GM08714 (cell line): ENCODE measurements at regions not wholly inside any gene's neighbourhood (a gene's known extent, or its start where the extent isn't known, plus 50 kb on each side); places are given as distances from the start of the nearest gene placed in this dataset.
"Not testable (repeated sequence)": the region's sequence is repeated elsewhere in the genome, so short reads cannot be mapped to it uniquely, and the experiment has no call there.

ENCODE experiments used
- H3K4me3 ChIP-seq: fragments of 200-500 bp; sonication (Bioruptor generic); 2 replicates; pipeline ENCODE4 v1.5.1; 2014; ENCODE audit warnings: mild to moderate bottlenecking, low read length, inconsistent platforms
- ZNF274 ChIP-seq: IDR thresholded peaks from 2 replicates; pipeline ENCODE4 v1.6.1; 2012; ENCODE audit warnings: mild to moderate bottlenecking, low read depth, low read length

DNA sequence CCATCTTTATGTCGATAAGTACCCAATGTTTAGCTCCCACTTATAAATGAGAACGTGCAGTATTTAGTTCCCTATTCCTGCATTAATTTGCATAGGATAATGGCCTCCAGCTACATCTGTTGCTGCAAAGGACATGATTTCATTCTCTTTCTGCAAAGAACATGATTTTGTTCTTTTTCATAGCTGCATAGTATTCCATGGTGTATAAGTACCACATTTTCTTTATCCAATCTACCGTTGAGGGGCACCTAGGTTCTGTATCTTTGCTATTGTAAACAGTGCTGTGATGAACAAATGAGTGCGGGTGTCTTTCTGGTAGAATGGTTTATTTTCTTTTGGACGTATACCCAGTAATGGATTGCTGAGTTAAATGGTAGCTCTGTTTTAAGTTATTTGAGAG lies 63.0 kb downstream of the HLX start:
- no peak for TF ChIP-seq ZNF274
- H3K4me3 ChIP-seq: no peak overlapping the region

DNA sequence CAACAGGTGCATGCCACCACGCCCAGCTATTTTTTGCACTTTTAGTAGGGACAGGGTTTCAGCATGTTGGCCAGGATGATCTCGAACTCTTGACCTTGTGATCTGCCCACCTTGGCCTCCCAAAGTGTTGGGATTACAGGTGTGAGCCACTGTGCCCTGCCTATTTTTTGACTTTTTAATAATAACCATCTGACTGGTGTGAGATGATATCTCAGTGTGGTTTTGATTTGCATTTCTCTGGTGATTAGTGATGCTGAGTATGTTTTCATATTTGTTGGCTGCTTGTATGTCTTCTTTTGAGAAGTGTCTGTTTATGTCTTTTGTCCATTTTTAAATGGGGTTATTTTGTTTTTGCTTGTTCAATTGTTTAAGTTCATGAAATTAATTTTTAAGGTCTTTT lies 63.7 kb downstream of the HLX start:
- H3K4me3 ChIP-seq: not testable (repeated sequence)

DNA sequence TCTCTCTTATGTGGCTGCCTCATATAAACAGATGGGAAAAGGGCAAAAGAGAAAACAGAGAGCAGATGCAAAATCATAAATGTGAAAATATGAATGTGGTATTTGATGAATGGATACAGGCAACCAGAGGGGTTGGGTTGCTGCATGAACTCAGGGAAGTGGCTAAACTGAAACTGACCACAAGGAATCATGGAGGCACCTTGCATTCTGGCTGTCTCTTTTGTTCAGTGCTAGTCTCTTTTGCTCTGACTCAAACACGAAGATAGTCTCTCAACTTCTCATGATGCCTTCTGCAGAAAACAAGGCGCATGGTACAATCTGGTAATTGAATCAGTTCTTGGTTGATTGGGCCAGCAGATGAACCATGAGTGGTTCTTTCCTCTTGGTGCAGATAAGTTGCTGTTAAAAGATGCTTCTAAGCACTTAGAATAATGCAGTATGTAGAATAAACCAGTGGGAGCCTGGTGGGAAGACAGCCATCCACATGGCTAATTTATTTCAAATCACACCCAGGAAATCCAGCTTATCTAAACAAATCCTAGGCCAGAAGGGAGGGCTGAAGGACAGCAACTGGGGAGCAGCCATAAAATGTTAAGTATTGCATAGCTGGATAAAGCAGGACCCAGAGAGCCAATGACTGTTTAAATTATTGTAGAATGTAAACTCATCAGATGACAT lies 64.2 kb downstream of the HLX start:
- TF ChIP-seq ZNF274: no peak
- no peak overlapping the region for H3K4me3 ChIP-seq

DNA sequence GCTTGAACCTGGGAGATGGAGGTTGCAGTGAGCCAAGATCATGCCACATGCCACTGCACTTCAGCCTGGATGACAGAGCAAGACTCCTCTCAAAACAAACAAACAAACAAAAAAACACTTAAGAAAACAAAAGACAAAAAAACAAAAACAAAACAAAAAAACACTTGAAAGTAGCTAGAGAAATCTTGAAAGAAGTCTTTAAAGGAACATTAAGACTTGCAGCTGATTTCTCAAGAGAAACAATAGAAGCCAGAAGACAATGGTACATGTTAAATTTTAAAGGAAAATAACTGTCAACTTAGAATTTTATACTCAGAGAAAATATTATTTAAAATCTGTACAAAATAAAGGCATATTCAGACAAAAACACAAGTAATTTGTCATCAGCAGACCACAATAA lies 71.3 kb downstream of the HLX start:
- TF ChIP-seq ZNF274: no peak
- no peak overlapping the region for H3K4me3 ChIP-seq

DNA sequence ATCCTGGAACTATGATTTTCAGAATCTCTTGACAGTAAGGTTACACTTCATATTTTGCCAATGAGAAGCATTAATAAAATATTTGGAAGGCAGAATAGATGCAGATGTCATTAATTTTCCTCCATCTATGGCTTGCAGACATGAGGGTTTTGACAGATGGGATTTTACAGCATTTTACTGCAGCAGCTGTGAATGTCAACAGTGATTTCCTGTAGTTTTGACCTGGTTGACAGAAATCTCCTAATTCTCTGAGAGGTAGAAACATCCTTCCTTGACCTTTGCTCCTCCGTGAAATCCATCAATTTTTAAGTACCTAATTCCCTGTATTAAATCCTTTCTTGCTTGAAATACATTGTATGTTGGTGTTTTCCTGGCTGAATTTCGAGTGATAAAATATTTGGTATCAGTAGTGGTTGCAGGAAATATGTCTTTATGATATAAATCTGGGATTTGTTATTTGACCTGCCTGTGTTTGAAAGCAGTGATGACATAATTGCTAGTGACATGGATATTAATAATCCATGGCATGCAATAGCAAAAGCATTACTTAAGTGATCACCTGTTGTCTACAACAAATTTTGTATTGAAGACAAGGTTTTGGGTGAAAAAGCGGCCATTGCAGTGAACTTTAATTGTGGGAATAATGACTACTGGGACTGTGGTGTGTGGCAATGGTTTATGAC lies 73.9 kb downstream of the HLX start:
- TF ChIP-seq ZNF274: no peak

DNA sequence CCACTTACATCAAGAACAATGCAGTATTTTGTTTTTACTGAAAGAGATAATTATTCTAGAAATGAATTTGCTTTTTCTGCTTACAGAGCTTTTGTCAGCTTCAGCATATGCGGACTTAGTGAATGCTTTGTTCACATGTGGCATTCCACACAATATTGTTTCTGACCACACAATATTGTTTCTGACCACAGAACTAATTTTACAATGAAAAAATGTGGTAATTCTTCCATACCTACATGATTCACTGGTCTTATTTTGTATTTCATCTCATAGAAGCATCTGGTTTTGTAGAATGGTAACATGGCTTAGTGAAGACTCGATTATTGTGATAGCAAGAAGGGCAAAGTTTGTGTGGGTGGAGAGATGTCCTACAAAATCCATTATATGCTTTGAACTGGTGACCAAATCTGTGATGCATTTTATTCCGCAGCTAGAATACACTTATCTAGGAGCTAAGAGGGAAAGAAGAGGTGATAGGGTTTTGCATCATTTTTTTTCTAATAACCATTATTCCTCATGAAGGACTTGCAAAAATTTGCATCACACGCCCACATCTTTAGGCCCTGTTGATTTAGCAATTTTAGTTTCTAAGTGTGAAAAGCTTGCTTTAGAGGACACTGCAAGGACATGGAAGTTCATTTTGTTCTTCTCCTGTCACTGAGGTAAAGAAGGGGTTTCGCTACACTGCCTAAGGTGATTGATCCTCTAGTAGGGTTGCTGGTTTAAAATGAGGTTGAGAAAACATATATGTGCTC lies 75.3 kb downstream of the HLX start:
- no peak overlapping the region for H3K4me3 ChIP-seq
- no peak for TF ChIP-seq ZNF274

More for the DNA sequence above, 73.9 kb downstream of the HLX start:
- no peak overlapping the region for H3K4me3 ChIP-seq

DNA sequence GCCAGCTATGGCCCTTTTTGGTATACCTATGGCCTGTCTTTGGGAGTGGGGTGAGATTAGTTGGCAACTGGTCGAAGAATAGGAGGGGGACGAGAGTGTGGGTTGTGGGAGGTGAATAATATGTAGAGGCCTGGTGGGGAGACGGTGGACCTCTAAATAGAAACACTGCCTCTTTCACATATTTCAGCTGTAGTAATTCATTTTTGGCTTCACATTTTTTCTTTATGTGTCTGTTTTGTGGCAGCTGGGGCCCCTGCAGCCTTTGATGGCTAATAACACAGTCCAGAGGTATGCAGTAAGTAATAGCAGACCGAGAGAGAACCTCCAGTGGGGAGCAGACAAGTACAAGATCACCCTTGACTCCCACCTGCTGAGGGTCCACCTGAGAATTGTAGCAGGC lies 75.9 kb downstream of the HLX start:
- no peak for TF ChIP-seq ZNF274
- H3K4me3 ChIP-seq: no peak overlapping the region

DNA sequence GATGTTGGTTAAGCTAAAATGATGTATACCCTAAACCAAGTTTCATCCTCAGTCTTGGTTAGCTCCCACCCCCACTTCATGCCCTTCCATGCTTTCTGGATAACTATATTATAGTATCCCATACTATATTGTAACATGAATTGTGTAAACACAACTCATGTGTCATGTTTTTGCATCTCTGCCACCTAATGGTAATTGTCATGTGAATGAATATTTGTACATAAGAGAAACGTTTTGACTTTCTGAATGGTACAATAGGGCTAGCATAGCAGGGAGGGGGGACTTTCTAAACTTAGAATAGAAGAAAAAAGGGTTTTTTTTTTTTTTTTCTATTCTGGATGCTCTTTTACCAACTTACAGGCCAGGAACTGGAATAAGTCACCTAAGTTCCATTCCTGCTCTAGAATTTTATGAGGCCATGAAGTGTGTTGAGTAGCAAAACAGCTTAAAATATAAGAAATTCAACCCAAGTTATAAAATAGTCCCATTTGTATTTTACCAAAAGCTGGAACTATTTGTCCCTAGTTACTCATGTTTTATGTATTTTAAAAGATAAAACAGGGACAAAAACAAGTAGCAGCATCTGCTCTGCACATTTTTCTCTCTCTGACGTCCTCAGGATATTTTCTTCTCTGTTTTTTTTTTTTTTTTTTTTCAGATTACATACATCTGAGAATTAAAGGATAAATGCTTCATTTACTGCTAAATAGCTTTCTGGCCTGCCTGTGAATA lies 77.4 kb downstream of the HLX start:
- no peak overlapping the region for H3K4me3 ChIP-seq
- no peak for TF ChIP-seq ZNF274

DNA sequence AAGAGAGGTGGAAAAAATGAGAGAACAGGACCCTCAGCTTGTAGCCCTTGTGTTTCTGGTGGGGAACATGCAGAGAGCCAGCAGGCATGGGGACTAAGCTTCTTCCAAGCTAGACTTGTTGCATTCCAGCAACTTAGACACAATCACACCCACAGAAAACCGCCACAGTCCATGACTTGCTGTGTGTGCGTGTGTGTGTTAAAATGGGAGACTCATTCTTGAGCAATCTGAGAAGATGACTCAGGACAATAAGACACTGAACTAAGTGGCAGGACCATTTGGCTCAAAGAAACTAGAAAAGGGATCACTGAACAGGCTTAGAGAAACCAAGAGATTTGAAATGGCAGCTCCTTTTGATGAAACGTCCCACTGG lies 78.0 kb downstream of the HLX start:
- TF ChIP-seq ZNF274: no peak
- H3K4me3 ChIP-seq: no peak overlapping the region

DNA sequence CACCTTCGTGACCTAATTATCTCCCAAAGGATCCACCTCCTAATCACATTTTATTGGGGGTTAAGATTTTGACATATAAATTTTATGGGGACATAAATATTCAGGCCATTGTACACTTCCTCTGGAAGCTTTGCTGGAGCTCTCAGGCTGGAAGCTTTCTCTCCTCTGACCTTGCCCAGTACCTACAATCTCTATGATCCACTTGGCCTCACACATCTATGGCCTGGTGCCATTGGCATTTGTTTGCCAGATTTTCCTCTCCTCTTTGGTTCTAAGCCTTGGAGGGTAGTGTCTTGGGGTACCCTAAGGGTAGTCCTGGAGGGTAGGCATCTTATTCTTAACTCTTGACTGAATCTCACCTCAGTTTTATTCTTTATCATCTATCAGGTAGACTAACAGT lies 79.0 kb downstream of the HLX start:
- TF ChIP-seq ZNF274: no peak
- H3K4me3 ChIP-seq: no peak overlapping the region

DNA sequence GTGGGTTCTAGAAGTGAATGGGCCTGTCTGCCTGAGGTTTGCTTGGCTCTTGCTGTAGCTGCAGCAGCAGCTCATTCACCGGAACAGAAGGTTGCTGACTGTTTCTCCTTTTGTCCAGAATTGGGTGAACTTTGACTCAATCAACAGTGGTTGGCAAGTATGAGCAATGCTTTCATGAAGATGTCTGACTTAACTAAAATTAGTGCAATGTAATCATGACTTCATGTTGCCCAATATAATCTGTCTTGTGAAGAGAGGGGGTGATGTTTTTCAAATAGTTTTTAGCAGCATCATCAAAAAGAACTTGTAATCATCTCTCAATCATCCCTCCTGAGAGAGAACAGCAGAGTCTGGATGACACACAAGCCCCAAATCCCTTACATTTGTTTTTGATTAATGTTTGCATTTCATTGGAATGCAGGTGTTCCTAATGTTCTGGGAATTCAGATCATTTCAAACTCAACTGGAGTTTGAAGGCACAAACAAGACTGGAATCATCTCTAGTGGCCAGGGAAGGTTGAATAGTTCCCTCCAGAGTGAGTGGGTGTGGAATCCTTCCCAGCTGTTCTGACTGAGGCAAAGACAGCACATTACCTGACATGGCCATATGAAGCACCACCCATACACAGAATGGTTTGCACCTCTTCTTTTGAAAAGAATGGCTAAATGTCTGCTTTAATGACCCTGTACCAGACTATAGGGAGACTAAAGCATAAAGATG lies 82.9 kb downstream of the HLX start:
- H3K4me3 ChIP-seq: no peak overlapping the region
- TF ChIP-seq ZNF274: no peak

DNA sequence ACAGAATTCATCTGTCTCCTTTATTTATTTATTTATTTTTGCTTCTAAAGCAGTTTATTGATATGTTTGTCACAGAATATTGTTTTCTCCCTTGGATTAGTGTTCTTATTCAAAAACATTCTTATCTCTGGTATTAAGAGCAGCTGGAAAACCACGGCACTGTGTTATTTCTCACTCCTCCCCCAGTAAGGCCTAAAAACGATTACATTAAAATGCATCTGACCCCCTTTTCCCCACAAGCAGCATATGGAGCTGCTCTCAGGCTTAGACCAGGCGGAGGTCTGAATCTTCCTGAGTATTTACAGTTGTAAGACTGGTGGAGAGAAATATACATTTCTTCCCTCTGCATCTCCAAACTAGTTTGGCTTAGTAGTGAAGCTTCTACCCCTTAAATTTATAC lies 86.8 kb downstream of the HLX start:
- TF ChIP-seq ZNF274: no peak

DNA sequence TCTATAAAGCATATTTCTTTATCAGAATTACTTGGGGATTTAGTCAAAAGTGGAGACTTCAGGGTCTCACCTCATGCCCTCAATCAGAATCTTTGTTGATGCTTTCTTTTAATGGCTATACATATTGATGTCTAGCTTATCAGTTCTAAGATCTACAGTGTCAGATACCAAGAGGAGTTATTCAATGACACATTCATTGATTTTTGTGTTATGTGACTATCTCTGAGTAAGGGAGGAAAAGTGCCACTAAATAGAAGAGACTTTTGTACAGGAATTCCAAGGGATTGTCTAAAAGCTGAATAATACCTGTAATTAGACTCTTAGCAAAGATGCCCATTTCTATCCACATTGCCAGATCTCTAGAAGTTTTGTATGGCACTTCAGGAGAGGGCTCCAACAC lies 87.2 kb downstream of the HLX start:
- TF ChIP-seq ZNF274: no peak

More for the DNA sequence above, 86.8 kb downstream of the HLX start:
- H3K4me3 ChIP-seq: no peak overlapping the region

More for the DNA sequence above, 87.2 kb downstream of the HLX start:
- H3K4me3 ChIP-seq: no peak overlapping the region
